NCI-H2171 (cell line): ENCODE measurements at regions not wholly inside any gene's neighbourhood (a gene's known extent, or its start where the extent isn't known, plus 50 kb on each side); places are given as distances from the start of the nearest gene placed in this dataset.

Experiments
- DNase-seq: peaks from one replicate; lab custom pipeline; 2025; lab: John Stamatoyannopoulos, UW

DNA sequence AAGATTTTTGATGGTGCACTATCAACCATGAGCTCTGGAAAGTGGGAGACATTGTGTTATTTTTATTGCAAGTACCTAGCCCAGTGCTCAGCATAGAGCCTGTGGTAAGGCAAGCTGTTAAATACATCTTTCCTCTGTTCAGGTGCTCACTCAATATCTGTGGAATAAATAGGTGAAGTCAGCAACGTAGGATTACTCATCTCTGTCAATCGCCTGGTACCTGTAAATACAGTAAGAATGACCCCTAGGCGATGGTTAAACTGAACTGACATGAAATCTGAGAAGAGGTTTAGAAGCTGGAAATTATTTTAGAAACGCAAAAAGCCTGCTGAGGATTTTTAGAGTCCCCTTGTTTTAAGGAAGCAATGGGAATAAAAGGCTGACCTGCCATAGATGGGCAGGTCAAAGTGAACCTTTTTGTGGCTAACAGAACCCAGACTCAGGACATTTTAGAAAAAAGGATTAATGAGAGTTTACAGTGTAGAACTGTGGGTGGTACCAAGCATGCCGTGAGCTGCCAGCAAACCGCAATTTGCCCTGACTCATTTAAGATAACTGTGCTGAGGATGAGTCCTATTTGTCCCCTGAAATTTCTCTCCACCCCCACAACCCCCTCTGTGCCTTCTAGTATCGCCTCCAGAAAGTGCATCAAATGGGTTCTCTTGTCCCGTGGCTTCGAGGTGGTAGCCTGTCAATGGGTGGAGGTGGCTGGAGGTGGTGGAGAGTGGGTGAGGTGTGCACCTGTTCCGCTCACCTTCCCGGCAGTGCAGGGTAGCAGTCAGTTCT, 375.1 kb downstream of the MED10 start:
- no peak for DNase-seq

DNA sequence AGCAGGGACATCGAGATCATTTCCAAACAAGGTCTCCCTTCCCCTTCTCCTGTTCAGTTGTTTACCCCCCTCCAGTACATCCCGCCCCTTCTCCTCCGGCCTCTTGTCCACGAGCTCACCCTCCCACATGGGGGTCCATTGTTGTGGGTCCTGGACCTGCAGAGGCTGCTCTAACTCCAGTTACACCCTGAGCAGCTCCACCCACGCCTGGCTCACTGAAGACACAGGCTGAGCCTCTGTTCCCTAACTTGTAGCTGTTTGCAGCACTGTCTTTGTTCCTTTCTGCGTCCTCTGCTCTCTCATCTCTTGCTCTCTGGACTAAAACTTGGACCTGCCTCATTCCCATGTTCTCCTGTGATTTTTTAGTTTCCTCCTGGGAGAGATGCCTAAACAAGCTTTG, 377.5 kb downstream of the MED10 start:
- no peak for DNase-seq

DNA sequence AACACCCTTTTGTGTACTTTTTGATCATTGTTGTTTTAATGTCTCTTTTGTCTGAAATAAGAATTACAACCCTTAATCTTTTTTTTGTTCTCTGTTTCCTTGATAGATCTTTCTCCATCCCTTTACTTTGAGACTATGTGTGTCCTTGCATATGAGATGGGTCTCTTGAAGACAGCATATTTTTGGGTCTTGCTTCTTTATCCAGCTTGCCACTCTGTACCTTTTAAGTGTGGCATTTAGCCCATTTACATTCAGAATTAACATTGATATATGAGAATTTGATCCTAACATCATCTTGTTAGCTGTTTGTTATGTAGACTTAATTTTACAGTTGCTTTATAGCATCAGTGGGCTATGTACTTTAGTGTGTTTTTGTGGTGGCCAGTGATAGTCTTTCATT, 382.5 kb downstream of the MED10 start:
- DNase-seq, result no peak

DNA sequence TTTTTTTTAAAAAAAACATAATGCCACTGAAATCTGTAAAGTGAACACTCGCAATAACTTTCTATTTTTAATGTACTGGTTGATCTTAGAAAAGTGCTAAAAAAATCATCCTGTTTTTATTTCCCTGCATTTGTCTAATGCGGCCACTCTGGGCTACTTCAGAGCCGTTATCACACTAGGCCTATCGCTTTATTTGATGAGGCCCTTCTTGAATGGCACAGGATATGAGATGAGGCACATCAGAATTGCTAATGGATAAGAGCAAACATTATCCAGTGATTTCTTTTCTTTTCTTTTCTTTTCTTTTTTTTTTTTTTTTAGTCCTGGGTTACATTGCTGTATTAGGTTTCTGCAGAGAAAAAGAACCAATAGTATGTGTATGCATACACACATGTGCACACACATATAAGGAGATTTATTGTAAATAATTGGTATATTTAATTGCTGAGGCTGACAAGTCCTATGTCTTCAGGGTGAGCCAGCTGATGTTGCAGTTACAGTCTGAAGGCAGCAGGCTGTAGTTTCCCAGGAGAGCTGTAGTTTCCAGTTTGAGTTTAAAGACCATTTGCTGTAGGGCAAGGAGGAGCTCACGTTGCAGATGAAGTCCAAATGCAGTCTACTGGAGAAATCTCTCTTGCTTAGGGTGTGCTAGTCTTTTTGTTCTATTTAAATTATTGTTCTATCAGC, 391.7 kb downstream of the MED10 start:
- no peak for DNase-seq

- no peak for DNase-seq
Observed at GRCh38 chr5:5985332-5985731, 393.0 kb downstream of the MED10 start.

GRCh38 chr5:5983261-5983980, 394.9 kb downstream of the MED10 start:
- no peak for DNase-seq

- no peak for DNase-seq
Observed at GRCh38 chr5:5981562-5981961, 396.8 kb downstream of the MED10 start.

DNA sequence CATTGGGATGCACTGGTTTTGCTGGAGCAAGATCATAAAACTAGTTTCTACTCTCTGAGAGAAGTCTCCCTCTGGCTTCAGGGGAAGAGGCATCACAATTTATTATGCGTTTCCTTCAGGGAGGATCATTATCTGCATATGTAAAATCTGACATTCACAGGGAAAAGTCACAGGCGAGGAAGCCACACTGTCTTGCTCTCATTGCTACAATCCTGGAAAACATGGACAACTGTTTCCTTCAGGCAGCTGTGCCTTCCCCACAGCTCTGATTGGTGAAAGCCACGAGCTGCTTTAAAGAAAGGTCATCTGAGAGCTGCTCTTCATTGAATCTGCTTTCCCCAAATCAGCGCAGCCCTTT, 397.8 kb downstream of the MED10 start:
- no peak for DNase-seq

- DNase-seq, result no peak
Observed at GRCh38 chr5:5979761-5980537, 398.4 kb downstream of the MED10 start.

- no peak for DNase-seq
Observed at GRCh38 chr5:5979377-5979760, 399.0 kb downstream of the MED10 start.

DNA sequence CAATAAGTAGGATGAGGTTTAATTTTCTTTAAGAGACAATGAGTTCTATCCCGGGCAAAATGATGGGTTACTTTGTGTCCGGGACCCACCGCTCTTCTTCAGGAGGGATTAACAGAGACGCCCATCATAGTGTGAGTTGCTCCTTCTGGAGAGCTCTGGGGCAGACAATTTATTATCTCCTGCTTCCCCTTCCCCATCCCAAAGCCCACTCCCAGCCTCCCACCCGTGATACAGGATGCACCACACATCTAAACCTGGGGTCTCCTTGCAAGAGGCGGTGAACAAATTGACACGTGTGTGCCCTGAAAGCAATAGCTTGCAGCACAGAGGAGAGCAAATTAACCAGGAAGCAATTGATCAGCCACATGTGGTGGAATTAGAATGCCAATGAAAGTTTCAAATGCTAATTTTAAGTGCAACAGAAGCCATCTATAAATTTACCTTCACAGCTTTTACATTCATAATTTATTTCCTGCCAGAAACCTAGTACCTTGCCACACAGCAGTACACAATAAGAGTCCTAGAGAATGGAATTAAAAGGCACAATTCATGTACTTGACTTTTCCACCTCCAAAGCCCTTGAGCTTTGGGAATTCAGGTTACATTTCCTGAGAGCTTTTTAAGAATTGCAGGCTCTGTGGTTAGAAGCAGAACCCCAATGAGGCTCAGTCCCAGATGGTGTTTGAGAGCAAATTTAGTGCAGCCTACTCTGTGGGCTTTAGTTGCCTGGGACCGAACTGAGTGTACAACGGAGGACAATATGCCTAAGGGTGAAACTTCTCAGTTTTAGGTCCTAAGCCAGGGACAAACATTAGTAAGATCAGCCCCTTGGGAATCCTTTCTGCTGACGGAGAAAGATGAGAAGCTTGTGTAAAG, 399.6 kb downstream of the MED10 start:
- no peak for DNase-seq

DNA sequence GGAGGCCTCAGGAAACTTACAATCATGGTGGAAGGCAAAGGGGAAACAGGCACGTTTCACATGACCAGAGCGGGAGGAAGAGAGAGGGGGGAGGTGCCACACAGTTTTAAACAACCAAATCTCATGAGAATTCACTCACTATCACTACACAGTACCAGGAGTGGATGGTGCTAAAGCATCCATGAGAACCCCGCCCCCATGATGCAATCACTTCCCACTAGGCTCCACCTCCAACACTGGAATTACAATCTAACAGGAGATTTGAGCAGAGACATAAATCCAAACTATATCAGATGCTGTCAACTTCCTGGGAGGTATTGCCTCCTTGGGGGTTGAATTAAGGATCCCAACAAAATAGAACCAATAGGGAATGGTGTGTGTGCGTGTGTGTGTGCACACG, 407.1 kb downstream of the MED10 start:
- DNase-seq, result no peak

DNA sequence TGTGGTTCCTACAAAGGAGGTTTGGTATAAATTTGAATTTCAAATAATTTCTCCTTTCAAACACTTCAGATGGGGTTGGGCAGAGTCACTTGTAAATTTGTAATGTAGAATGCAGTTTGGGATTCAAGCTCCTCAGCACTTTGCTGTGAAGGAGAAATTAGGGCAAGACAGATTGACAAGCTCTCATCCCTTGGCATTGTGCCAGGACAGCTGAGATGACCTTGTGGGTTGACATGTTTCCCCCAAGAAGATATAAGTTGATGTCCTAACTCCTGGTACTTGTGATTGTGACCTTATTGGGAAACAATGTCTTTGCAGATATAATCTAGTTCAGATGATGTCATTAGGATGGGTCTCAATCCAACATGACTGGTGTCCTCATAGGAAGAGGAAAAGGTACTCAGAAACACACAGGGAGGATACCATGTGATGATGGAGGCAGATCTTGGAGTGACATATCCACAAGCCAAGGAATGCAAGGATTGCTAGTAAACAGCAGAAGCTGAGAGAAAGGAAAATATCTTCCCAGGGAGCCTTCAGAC, 408.3 kb downstream of the MED10 start:
- no peak for DNase-seq

DNA sequence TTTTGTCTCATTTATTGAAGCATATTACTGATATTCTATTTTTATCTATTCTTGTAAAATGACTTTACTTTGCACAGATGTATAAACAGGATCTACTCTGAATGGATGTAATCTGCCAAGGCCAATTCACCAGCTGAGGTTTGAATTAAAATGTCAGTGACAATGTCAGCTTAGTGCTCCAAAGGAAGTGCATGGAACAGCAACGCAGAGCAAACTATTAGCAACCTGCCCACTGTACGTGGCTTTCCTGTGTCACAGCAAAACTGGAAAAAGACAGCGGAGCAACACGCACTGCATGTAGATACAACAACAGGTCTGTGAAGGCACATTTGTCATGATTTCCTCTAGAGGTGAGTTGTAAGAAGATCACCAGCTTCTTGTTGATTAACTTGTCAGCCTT, 409.4 kb downstream of the MED10 start:
- DNase-seq, result no peak

DNA sequence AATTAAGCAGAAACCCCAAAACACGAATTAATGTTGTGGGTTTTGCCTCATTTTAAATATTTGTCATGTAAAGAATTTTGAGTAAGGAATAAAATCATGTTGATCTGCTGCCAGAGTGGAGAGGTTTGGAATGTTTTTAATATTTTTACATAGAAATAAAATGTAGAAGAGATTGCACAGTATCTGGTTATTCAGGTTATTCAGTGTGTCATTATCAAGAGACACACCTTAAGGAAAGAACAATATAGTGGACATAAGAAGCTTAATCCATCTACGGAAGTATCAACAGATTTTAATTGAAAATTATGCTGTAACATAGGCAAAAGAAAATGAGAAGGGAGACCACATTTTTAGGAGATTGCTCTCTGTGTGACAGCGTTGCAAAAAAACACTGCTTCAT, 410.4 kb downstream of the MED10 start:
- DNase-seq, result no peak

DNA sequence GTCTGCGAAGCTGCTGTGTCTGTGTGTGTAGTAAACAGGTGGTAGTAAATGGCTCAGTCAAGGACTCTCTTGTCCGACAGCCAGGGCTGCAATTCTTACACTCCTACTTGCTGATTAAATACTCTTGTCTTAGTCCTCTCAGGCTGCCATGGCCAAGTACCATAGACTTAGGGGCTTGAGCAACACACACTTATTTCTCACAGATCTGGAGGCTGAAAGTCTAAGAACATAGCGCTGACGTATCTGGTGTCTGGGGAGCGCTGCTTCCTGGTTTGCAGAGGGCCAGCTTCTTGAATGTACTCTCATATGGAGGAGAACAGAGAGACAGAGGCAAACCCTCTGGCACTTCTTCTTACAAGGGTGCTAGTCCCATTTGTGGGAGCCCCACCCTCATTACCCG, 411.0 kb downstream of the MED10 start:
- DNase-seq, result no peak

GRCh38 chr5:5965132-5965531, 413.2 kb downstream of the MED10 start:
- DNase-seq, result no peak

- no peak for DNase-seq
Observed at GRCh38 chr5:5964347-5964746, 414.0 kb downstream of the MED10 start.

GRCh38 chr5:5957737-5958136, 420.6 kb downstream of the MED10 start:
- no peak for DNase-seq

GRCh38 chr5:5954275-5954598, 424.1 kb downstream of the MED10 start:
- DNase-seq, result no peak

GRCh38 chr5:5953584-5954274, 424.6 kb downstream of the MED10 start:
- no peak for DNase-seq
